HG03108 (cell line): ENCODE measurements at regions not wholly inside any gene's neighbourhood (a gene's known extent, or its start where the extent isn't known, plus 50 kb on each side); places are given as distances from the start of the nearest gene placed in this dataset.

Experiments
- ATAC-seq: cut with Tn5 transposase; IDR thresholded peaks from one replicate; pipeline ENCODE4 v1.9.1; 2021; ENCODE audit warnings: moderate library complexity; ENCODE audit not compliant: unreplicated experiment

- no peak for ATAC-seq
These were observed 167.3 kb upstream of the LEF1 start for GRCh38 chr4:108336076-108336475.

GRCh38 chr4:108335081-108335480 lies 166.3 kb upstream of the LEF1 start:
- ATAC-seq: no peak

GRCh38 chr4:108334031-108334430 lies 165.3 kb upstream of the LEF1 start:
- no peak for ATAC-seq

GRCh38 chr4:108333353-108333942 lies 164.7 kb upstream of the LEF1 start:
- no peak for ATAC-seq

- no peak for ATAC-seq
These were observed 163.3 kb upstream of the LEF1 start for GRCh38 chr4:108331905-108332632.

- no peak for ATAC-seq
These were observed 159.6 kb upstream of the LEF1 start for GRCh38 chr4:108328383-108328732.

GRCh38 chr4:108327642-108328382 lies 159.1 kb upstream of the LEF1 start:
- no peak for ATAC-seq

GRCh38 chr4:108325561-108325960 lies 156.8 kb upstream of the LEF1 start:
- ATAC-seq: no peak

GRCh38 chr4:108324450-108324849 lies 155.7 kb upstream of the LEF1 start:
- no peak for ATAC-seq

GRCh38 chr4:108322497-108322896 lies 153.8 kb upstream of the LEF1 start:
- no peak for ATAC-seq

GRCh38 chr4:108320061-108320460 lies 151.3 kb upstream of the LEF1 start:
- ATAC-seq: no peak

GRCh38 chr4:108317377-108317776 lies 148.6 kb upstream of the LEF1 start:
- no peak for ATAC-seq

GRCh38 chr4:108315694-108316093 lies 147.0 kb upstream of the LEF1 start:
- no peak for ATAC-seq

- ATAC-seq: no peak
These were observed 146.3 kb upstream of the LEF1 start for GRCh38 chr4:108314900-108315589.

GRCh38 chr4:108313546-108314339 lies 145.0 kb upstream of the LEF1 start:
- no peak for ATAC-seq

GRCh38 chr4:108311313-108311712 lies 142.6 kb upstream of the LEF1 start:
- ATAC-seq: no peak

GRCh38 chr4:108303488-108304177 lies 134.9 kb upstream of the LEF1 start:
- no peak for ATAC-seq

GRCh38 chr4:108301545-108302251 lies 133.0 kb upstream of the LEF1 start:
- ATAC-seq: no peak

GRCh38 chr4:108297605-108298004 lies 128.9 kb upstream of the LEF1 start:
- ATAC-seq: no peak

GRCh38 chr4:108292229-108292628 lies 123.5 kb upstream of the LEF1 start:
- ATAC-seq: no peak
